ENCODE measurements at regions not wholly inside any gene's neighbourhood (a gene's known extent, or its start where the extent isn't known, plus 50 kb on each side); places are given as distances from the start of the nearest gene placed in this dataset.

GRCh38 chr20:58566981-58567380 lies 51.8 kb upstream of the APCDD1L start:
- DNase-seq, result no peak
- H3K27me3 Mint-ChIP-seq (ENCODE audit: insufficient read depth), result peaks cover 9% of the 10 kb centered on the region; the same call in 1 of the 2 replicates
- no peak for TF ChIP-seq CTCF (IDR thresholded peaks at IDR 0.05)
- H3K9me3 Mint-ChIP-seq, result no peaks in the 10 kb centered on the region
- H3K36me3 Mint-ChIP-seq (ENCODE audit: low read depth), result peaks cover 8% of the 10 kb centered on the region
- no peak overlapping the region for H3K4me3 Mint-ChIP-seq
- H3K27ac Mint-ChIP-seq, result no peak overlapping the region
- peaks cover 26% of the 10 kb centered on the region for H3K4me1 Mint-ChIP-seq (ENCODE audit: low read depth)

DNA sequence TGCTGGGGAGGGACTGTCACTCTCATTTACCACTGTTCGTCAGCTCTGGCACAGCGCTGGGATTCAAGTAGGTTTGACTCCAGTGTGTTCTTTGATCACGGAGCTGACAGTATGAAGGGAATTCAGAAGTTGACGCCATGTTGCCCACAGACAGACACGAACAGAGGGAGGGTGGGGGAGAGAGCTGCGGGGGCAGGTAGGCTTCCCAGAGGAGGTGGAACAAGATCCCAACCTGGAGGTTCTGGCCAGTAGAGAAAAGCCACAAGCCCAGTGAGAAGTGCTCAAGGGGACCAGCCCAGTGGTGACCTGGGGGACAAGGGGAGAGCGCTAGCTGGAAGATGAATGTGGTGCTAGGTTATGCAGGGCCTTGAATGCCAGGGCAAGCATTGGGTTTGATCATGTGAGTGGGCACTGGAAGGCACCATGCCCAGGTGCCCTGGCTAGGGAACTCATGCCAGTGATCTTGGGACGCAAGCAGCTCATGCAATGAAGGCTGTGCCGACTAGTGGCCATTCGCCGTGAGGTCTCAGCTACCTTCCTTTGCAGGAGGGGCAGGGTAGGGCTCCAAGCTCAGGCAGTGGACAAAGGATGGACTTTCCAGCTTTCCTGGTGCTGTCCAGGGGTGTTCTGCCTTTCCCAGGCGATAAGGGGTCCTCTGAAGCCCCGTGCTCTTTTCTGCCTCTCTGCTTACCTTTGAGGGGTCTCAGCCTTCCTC lies 50.4 kb upstream of the APCDD1L start:
- no peaks in the 10 kb centered on the region for H3K9me3 Mint-ChIP-seq
- H3K4me1 Mint-ChIP-seq (ENCODE audit: low read depth), result peaks cover 19% of the 10 kb centered on the region
- H3K4me3 Mint-ChIP-seq, result no peak overlapping the region
- peaks cover 8% of the 10 kb centered on the region for H3K36me3 Mint-ChIP-seq (ENCODE audit: low read depth)
- H3K27ac Mint-ChIP-seq, result no peak overlapping the region
- no peak for DNase-seq
- TF ChIP-seq CTCF (IDR thresholded peaks at IDR 0.05), result no peak
- peaks cover 9% of the 10 kb centered on the region; the same call in 1 of the 2 replicates for H3K27me3 Mint-ChIP-seq (ENCODE audit: insufficient read depth)
